GM10248 (cell line): ENCODE measurements at regions not wholly inside any gene's neighbourhood (a gene's known extent, or its start where the extent isn't known, plus 50 kb on each side); places are given as distances from the start of the nearest gene placed in this dataset.

Source experiments
- CTCF ChIA-PET: fragments of 300-600 bp; sonication (Branson Sonifier 250); formaldehyde crosslinking; extraction: SDS; loops from one replicate; lab custom pipeline; 2021; ENCODE audit warnings: antibody characterized with exemption; lab: Yijun Ruan, JAX
- POLR2A ChIA-PET: fragments of 350-650 bp; sonication (Branson Sonifier 250); formaldehyde crosslinking; extraction: SDS; loops from one replicate; lab custom pipeline; 2020; ENCODE audit warnings: antibody characterized with exemption; lab: Yijun Ruan, JAX
- DNase-seq: peaks from one replicate; pipeline ENCODE4 v3.0.0; 2012; ENCODE audit errors: extremely low spot score
- CTCF ChIP-seq: IDR thresholded peaks from 2 replicates; pipeline ENCODE4 v1.5.1; 2012; ENCODE audit warnings: mild to moderate bottlenecking, low read depth; ENCODE audit errors: extremely low read depth, missing control alignments, control extremely low read depth

GRCh38 chr2:207316484-207316883, 150.7 kb upstream of the KLF7 start:
- ChIA-PET CTCF (interaction anchor here (1.0 kb wide), 1 partner anchor 31 kb away, joined by 3 read pairs; no protein-coding TSS in a partner anchor), POLR2A (no interaction called here)
- TF ChIP-seq CTCF: no peak
- DNase-seq: no peak

- ChIA-PET POLR2A (no interaction called here), CTCF (interaction anchor here (1.0 kb wide), 1 partner anchor 31 kb away, joined by 3 read pairs; no protein-coding TSS in a partner anchor)
- TF ChIP-seq CTCF: no peak
- DNase-seq: no peak
These were observed 151.2 kb upstream of the KLF7 start for GRCh38 chr2:207316906-207317305.

- ChIA-PET CTCF (no interaction called here), POLR2A (no interaction called here)
- no peak for TF ChIP-seq CTCF
- no peak for DNase-seq
These were observed 151.7 kb upstream of the KLF7 start for GRCh38 chr2:207317378-207317984.

- ChIA-PET CTCF (no interaction called here), POLR2A (no interaction called here)
- TF ChIP-seq CTCF: no peak
- DNase-seq: no peak
These were observed 152.5 kb upstream of the KLF7 start for GRCh38 chr2:207318181-207318628.

- ChIA-PET POLR2A (no interaction called here), CTCF (interaction anchor here (1.0 to 1.8 kb wide), 6 partner anchors 10 to 154 kb away, joined by 3 to 5 read pairs (median 3); no protein-coding TSS in a partner anchor)
- DNase-seq: no peak
- no peak for TF ChIP-seq CTCF
These were observed 153.6 kb upstream of the KLF7 start for GRCh38 chr2:207319316-207319715.

- DNase-seq: no peak
- ChIA-PET POLR2A (no interaction called here), CTCF (interaction anchor here (1.0 to 1.8 kb wide), 4 partner anchors 8 to 152 kb away, joined by 3 to 5 read pairs (median 4); no protein-coding TSS in a partner anchor)
- no peak for TF ChIP-seq CTCF
These were observed 154.8 kb upstream of the KLF7 start for GRCh38 chr2:207320381-207321159.
